Activated B cell treated with CpG ODN at 0.5 μM for 24 hours (primary cell): ENCODE measurements at regions not wholly inside any gene's neighbourhood (a gene's known extent, or its start where the extent isn't known, plus 50 kb on each side); places are given as distances from the start of the nearest gene placed in this dataset.
"Not testable (repeated sequence)": the region's sequence is repeated elsewhere in the genome, so short reads cannot be mapped to it uniquely, and the experiment has no call there.

ENCODE experiments used
- ATAC-seq: fragments of 200-7000 bp; cut with Tn5 transposase; one replicate; pipeline ENCODE4 v1.10.0; 2021; ENCODE audit warnings: low read depth, mild to moderate bottlenecking, moderate library complexity
- CTCF ChIA-PET: fragments of 350-600 bp; sonication (Branson Sonifier 250); formaldehyde crosslinking; loops from one replicate; lab custom pipeline; 2021; ENCODE audit warnings: antibody characterized with exemption; lab: Charles Lee
- POLR2A ChIA-PET: fragments of 350-600 bp; sonication (Branson Sonifier 250); formaldehyde crosslinking; loops from one replicate; lab custom pipeline; 2021; ENCODE audit warnings: antibody characterized with exemption; lab: Charles Lee
- DNase-seq: peaks from one replicate; pipeline ENCODE4 v3.0.0; 2022
- H3K27ac Mint-ChIP-seq: one replicate; pipeline ENCODE4 v1.8.0; 2020; ENCODE audit warnings: mixed read lengths
- H3K27me3 Mint-ChIP-seq: one replicate; pipeline ENCODE4 v1.8.0; 2021; ENCODE audit warnings: mixed read lengths
- H3K36me3 Mint-ChIP-seq: one replicate; pipeline ENCODE4 v1.8.0; 2021; ENCODE audit warnings: low read depth, mixed read lengths
- H3K4me1 Mint-ChIP-seq: one replicate; pipeline ENCODE4 v1.8.0; 2021; ENCODE audit warnings: mixed read lengths
- H3K4me3 Mint-ChIP-seq: one replicate; pipeline ENCODE4 v1.8.0; 2020; ENCODE audit warnings: mild to moderate bottlenecking, mixed read lengths
- H3K9me3 Mint-ChIP-seq: one replicate; pipeline ENCODE4 v1.8.0; 2020; ENCODE audit warnings: mixed read lengths
- intact Hi-C: fragments of 100-400 bp; cut with micrococcal nuclease; formaldehyde crosslinking; loops from one replicate; pipeline ENCODE4 v1.15.1; 2024
- TF ChIP-seq, protein P1 (sequence below): fragments of 200-600 bp; IDR thresholded peaks from one replicate; pipeline ENCODE4 v1.8.0; 2022; ENCODE audit warnings: antibody characterized with exemption, mild to moderate bottlenecking

DNA sequence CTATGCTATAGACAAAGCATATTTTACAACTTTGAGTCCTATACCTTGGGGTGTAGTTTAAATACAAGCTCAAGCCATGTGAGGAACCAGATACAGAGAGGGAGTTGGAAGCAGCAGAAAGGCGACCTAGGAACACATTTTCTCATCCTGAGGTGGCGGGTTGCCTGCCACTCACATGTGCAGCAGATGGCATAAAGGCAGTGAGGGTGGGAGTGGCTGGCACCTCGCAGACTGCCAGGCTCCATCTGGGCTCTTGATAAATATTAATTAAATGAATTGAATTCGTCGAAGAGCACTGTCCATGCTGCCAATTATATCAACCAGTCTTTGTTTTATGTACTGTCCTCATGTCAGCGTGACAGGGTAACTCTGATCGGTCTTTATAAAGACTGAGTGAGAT lies 79.0 kb upstream of the SEMA3C start:
- no peaks in the 10 kb centered on the region for H3K4me1 Mint-ChIP-seq
- POLR2A ChIA-PET = no interaction called here
- CTCF ChIA-PET = no interaction called here
- ATAC-seq (no peak), DNase-seq (no peak)
- H3K27me3 Mint-ChIP-seq = no peaks in the 10 kb centered on the region
- H3K4me3 Mint-ChIP-seq = no peak overlapping the region
- TF ChIP-seq, protein P1, sequence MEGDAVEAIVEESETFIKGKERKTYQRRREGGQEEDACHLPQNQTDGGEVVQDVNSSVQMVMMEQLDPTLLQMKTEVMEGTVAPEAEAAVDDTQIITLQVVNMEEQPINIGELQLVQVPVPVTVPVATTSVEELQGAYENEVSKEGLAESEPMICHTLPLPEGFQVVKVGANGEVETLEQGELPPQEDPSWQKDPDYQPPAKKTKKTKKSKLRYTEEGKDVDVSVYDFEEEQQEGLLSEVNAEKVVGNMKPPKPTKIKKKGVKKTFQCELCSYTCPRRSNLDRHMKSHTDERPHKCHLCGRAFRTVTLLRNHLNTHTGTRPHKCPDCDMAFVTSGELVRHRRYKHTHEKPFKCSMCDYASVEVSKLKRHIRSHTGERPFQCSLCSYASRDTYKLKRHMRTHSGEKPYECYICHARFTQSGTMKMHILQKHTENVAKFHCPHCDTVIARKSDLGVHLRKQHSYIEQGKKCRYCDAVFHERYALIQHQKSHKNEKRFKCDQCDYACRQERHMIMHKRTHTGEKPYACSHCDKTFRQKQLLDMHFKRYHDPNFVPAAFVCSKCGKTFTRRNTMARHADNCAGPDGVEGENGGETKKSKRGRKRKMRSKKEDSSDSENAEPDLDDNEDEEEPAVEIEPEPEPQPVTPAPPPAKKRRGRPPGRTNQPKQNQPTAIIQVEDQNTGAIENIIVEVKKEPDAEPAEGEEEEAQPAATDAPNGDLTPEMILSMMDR = no peak
- peaks cover 3% of the 10 kb centered on the region for H3K9me3 Mint-ChIP-seq
- H3K36me3 Mint-ChIP-seq = no peaks in the 10 kb centered on the region
- H3K27ac Mint-ChIP-seq = no peak overlapping the region
- intact Hi-C loops = no loop called here

DNA sequence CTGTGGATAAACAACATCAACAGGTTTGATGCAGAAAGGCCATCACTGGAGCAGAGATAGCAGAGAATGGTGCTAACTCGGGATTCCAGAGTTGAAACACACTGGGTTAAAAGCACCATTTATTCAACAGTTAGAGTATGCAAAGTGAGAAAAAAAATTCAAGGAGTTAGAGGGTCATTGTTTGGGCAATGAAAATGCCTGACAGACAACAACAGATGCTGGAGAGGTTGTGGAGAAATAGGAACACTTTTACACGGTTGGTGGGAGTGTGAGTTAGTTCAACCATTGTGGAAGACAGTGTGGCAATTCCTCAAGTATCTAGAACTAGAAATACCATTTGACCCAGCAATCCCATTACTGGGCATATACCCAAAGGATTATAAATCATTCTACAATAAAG lies 77.4 kb upstream of the SEMA3C start:
- POLR2A ChIA-PET, H3K27me3 Mint-ChIP-seq, H3K27ac Mint-ChIP-seq, H3K36me3 Mint-ChIP-seq, ATAC-seq, intact Hi-C loops, CTCF ChIA-PET, DNase-seq, H3K4me3 Mint-ChIP-seq, H3K4me1 Mint-ChIP-seq, H3K9me3 Mint-ChIP-seq: not testable (repeated sequence)

DNA sequence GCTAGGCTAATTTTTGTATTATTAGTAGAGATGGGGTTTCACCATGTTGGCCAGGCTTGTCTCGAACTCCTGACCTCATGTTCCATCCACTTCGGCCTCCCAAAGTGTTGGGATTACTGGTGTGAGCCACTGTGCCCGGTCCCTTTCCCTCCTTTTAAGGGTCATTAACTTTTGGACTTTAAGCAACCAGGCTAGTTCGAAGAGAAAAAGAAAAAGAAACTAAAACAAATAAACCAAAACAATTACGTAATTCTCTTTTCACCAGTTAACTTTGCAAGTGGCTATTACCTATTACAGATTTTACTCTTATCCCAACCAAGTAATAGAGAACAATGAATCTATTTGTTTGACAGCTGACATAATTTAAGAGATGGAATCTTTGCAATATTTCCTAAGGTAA lies 72.8 kb upstream of the SEMA3C start:
- ChIA-PET POLR2A (no interaction called here), CTCF (no interaction called here)
- H3K4me3 Mint-ChIP-seq = no peak overlapping the region
- ATAC-seq (no peak), DNase-seq (no peak)
- TF ChIP-seq, protein P1 = no peak
- no peaks in the 10 kb centered on the region for H3K27me3 Mint-ChIP-seq
- H3K4me1 Mint-ChIP-seq = no peaks in the 10 kb centered on the region
- intact Hi-C loops = no loop called here
- no peaks in the 10 kb centered on the region for H3K36me3 Mint-ChIP-seq
- no peak overlapping the region for H3K27ac Mint-ChIP-seq
- H3K9me3 Mint-ChIP-seq = peaks cover 3% of the 10 kb centered on the region

DNA sequence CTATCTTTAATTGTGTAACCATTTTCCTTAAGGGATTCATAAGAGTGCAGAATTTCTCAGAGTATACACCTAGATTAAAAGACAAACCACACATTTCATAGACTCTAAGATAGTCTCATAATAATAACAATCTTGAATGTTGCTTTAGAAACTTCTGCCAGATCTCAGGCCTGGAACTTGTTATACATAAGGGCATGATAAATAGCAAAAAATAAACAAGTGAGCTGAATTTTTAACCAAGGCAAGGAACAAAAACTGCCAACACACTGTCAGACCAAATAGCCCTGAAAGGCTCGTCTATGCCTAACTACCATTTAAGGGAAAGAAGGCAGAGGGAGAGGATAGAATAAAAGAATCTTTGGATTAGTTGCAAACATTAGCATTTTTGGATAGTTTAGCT lies 65.8 kb upstream of the SEMA3C start:
- no peak overlapping the region for H3K27ac Mint-ChIP-seq
- no peaks in the 10 kb centered on the region for H3K36me3 Mint-ChIP-seq
- intact Hi-C loops = no loop called here
- peaks cover 2% of the 10 kb centered on the region for H3K9me3 Mint-ChIP-seq
- DNase-seq (no peak), ATAC-seq (no peak)
- H3K4me1 Mint-ChIP-seq = no peaks in the 10 kb centered on the region
- H3K27me3 Mint-ChIP-seq = no peaks in the 10 kb centered on the region
- ChIA-PET CTCF (no interaction called here), POLR2A (no interaction called here)
- TF ChIP-seq, protein P1 = no peak
- no peak overlapping the region for H3K4me3 Mint-ChIP-seq

DNA sequence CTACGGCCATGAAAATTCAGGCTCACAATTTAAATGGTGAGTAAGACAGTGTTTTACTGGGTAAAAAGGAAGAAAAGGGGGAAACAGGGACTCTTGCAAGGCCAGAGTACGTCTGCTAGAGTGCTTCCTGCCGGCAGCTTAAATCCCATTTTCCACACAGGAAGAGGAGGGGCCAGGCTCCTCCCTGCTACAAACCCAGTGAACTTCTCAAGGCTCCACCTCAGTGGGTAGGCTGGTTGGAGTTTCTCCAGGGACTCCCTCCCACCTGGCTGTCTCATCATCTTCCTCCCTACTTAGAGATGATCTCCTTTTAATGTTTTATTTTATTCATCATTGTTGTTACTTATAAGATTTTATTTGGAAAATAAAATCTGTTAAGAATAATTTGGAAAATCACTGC lies 62.6 kb upstream of the SEMA3C start:
- no peak for ATAC-seq
- Mint-ChIP-seq H3K27me3 (no peaks in the 10 kb centered on the region), H3K4me3 (no peak overlapping the region), H3K36me3 (no peaks in the 10 kb centered on the region), H3K27ac (no peak overlapping the region), H3K4me1 (no peaks in the 10 kb centered on the region), H3K9me3 (peaks cover 2% of the 10 kb centered on the region)
- no peak for DNase-seq
- intact Hi-C loops = no loop called here
- POLR2A ChIA-PET = no interaction called here
- CTCF ChIA-PET = no interaction called here
- TF ChIP-seq, protein P1 = no peak

DNA sequence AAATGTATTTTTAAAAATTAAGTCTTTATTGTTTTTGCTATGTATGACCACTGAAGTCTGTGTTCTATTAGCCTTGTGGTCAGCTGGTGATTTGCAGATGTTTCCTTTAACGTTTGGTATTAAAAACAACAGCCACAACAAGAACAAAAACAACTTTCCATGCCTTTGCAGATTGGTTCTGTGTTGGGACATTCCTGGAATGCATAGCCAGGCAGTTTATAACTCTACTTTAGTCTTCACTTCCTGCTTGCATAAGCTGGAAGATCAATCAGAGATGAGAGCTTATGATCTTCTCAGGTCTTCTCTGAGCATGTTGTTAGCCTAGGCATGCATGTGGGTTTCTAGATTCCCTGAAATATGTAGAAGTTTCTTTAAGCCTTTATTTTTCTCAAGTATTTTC lies 58.9 kb upstream of the SEMA3C start:
- Mint-ChIP-seq H3K4me1 (no peaks in the 10 kb centered on the region), H3K27me3 (no peaks in the 10 kb centered on the region), H3K36me3 (no peaks in the 10 kb centered on the region), H3K9me3 (peaks cover 7% of the 10 kb centered on the region), H3K4me3 (no peak overlapping the region), H3K27ac (no peak overlapping the region)
- ChIA-PET CTCF (no interaction called here), POLR2A (no interaction called here)
- intact Hi-C loops = no loop called here
- TF ChIP-seq, protein P1 = no peak
- ATAC-seq (no peak), DNase-seq (no peak)
